Upper lobe of left lung (tissue), 6 donors: ENCODE measurements at regions not wholly inside any gene's neighbourhood (a gene's known extent, or its start where the extent isn't known, plus 50 kb on each side); places are given as distances from the start of the nearest gene placed in this dataset.
A peak's percentile ranks its signal among the peaks of the same experiment; 100 is the strongest.

ENCODE experiments used
- ATAC-seq, 2 donors: fragments of 200-7000 bp; cut with Tn5 transposase; one replicate each; pipeline ENCODE4 v1.9.1; 2022; ENCODE audit warnings: mild to moderate bottlenecking in 2 of 2, moderate library complexity in 2 of 2; ENCODE audit not compliant: low FRiP score in 2 of 2
- DNase-seq, 2 donors: peaks; one replicate each; pipeline ENCODE4 v3.0.0-alpha.2; 2019 to 2020
- H3K27ac ChIP-seq, 4 donors: fragments of 200-600 bp; sonication (generic); one replicate each; pipeline ENCODE4 v1.5.1; 2016 to 2019
- H3K27me3 ChIP-seq, 4 donors: fragments of 200-600 bp; sonication (generic); one replicate each; pipeline ENCODE4 v1.5.1; 2017 to 2019
- H3K36me3 ChIP-seq, 4 donors: fragments of 200-600 bp; sonication (generic); one replicate each; pipeline ENCODE4 v1.5.1; 2016 to 2019
- H3K4me1 ChIP-seq, 4 donors: fragments of 200-600 bp; sonication (generic); one replicate each; pipeline ENCODE4 v1.5.1; 2018 to 2019
- H3K4me3 ChIP-seq, 4 donors: fragments of 200-600 bp; sonication (generic); one replicate each; pipeline ENCODE4 v1.5.1; 2017 to 2019; ENCODE audit warnings: mild to moderate bottlenecking in 2 of 4, moderate library complexity in 1 of 4
- H3K9me3 ChIP-seq, 4 donors: fragments of 200-600 bp; sonication (generic); one replicate each; pipeline ENCODE4 v1.5.1; 2018 to 2019
- EP300 ChIP-seq, 4 donors: sonication (generic); formaldehyde crosslinking; IDR thresholded peaks; one replicate each; pipeline ENCODE4 v1.5.1; 2017; ENCODE audit warnings: antibody characterized with exemption in 4 of 4, control low read depth in 2 of 4
- POLR2A ChIP-seq, 4 donors: fragments of 450-650 bp; IDR thresholded peaks; one replicate each; pipeline ENCODE4 v1.5.1; 2016 to 2017; ENCODE audit warnings: antibody characterized with exemption in 4 of 4, mild to moderate bottlenecking in 2 of 4
- POLR2AphosphoS5 ChIP-seq, 2 donors: sonication (generic); formaldehyde crosslinking; IDR thresholded peaks; one replicate each; pipeline ENCODE4 v1.5.1; 2017; ENCODE audit warnings: antibody characterized with exemption in 2 of 2
- WGBS, 2 donors: methylation state at CpG; one replicate each; pipeline ENCODE4 v1.1.5; 2017 to 2018; 5-methylcytosine and 5-hydroxymethylcytosine counted together
- TF ChIP-seq, protein P1 (sequence below), 6 experiments: fragments of 450-650 bp in 4 of 6; fragments of 200-600 bp in 2 of 6; sonication (generic) in 2 of 6; IDR thresholded peaks; one replicate each; pipeline ENCODE4 v1.5.1; 2016 to 2019; ENCODE audit warnings: antibody characterized with exemption in 6 of 6
- donor health status: DM: no; HTN: no; CAD: no; lungs with moderate emphysema.
- donor health status: DM: no; HTN: yes; CAD: no; lungs with severe emphysema.

DNA sequence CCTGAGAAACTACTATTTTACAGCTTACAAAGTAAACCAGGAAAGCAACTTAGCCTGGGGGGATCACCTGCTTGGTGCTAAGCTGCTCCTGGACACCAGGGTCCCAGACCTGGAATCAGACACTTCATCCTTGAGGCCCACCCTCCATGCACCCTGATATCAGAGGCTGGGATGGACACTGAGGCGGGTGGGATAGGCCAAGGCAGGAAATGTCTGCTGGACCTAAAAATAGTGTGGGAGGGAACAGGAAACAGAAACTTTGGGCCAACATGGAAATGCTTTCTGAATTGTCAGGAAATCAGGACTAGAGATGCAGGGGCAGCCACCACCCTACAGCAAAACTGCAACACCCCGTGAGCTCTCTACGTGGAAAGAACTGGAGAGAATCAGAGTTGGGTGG, 101.5 kb upstream of the PODXL start:
- no peak overlapping the region for H3K4me3 ChIP-seq
- TF ChIP-seq EP300 (IDR thresholded peaks at IDR 0.05) (no peak), POLR2AphosphoS5 (IDR thresholded peaks at IDR 0.05) (peak in 1 of 2 donors; percentile 22)
- peak overlapping the region in 3 of 4 donors; percentile 38 to 46 (median 43) for H3K27ac ChIP-seq
- ATAC-seq = no peak
- H3K27me3 ChIP-seq = no peaks in the 10 kb centered on the region
- WGBS, 2 donors = 52 to 67% methylated on average over 3 of the region's 3 CpGs
- peaks cover 0 to 13% (median 0%) of the 10 kb centered on the region in 4 donors for H3K4me1 ChIP-seq
- no peak for DNase-seq
- no peaks in the 10 kb centered on the region for H3K9me3 ChIP-seq
- no peaks in the 10 kb centered on the region for H3K36me3 ChIP-seq

DNA sequence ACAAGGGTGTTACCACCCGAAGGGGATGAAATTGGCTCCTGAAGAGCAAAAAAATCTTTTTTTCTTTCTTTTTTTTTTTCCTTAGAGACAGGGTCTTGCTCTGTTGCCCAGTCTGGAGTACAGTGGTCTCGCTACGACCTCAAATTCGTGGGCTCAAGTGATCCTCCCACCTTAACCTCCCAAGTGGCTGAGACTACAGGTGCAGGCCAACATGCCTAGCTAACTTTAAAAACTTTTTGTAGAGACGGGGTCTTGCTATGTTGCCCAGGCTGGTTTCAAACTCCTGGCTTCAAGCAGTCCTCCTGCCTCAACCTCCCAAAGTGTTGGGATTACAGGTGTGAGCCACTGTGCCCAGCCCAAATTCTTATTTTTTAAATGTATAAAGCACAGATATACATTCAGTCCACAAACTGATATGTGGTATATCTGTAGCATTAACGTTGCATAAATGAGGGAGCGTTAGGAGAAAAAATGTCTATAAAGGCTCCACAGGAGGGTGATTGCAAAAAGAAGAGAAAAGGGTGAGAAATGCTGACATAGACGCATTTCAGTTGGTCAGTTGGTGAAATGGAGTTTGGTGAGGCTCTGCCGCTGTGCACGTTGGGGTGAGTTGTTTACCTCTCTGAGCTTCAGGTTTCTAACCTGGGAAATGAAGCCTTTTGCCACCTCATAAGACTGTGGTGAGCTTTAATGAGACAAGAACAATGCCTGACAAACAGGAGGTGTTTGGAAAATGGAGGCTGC, 100.7 kb upstream of the PODXL start:
- Histone ChIP-seq H3K4me3 (no peak overlapping the region), H3K9me3 (no peaks in the 10 kb centered on the region), H3K27ac (peak overlapping the region in 3 of 4 donors; percentile 38 to 46 (median 43)), H3K4me1 (peaks cover 0 to 13% (median 0%) of the 10 kb centered on the region in 4 donors), H3K36me3 (no peaks in the 10 kb centered on the region), H3K27me3 (no peaks in the 10 kb centered on the region)
- 87 to 88% methylated on average over 9 to 10 of the region's 10 CpGs for WGBS, 2 donors
- no peak for ATAC-seq
- TF ChIP-seq POLR2A (IDR thresholded peaks at IDR 0.05) (no peak), EP300 (IDR thresholded peaks at IDR 0.05) (no peak), POLR2AphosphoS5 (IDR thresholded peaks at IDR 0.05) (no peak)
- TF ChIP-seq, protein P1, sequence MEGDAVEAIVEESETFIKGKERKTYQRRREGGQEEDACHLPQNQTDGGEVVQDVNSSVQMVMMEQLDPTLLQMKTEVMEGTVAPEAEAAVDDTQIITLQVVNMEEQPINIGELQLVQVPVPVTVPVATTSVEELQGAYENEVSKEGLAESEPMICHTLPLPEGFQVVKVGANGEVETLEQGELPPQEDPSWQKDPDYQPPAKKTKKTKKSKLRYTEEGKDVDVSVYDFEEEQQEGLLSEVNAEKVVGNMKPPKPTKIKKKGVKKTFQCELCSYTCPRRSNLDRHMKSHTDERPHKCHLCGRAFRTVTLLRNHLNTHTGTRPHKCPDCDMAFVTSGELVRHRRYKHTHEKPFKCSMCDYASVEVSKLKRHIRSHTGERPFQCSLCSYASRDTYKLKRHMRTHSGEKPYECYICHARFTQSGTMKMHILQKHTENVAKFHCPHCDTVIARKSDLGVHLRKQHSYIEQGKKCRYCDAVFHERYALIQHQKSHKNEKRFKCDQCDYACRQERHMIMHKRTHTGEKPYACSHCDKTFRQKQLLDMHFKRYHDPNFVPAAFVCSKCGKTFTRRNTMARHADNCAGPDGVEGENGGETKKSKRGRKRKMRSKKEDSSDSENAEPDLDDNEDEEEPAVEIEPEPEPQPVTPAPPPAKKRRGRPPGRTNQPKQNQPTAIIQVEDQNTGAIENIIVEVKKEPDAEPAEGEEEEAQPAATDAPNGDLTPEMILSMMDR (IDR thresholded peaks at IDR 0.05) = no peak
- DNase-seq = no peak

DNA sequence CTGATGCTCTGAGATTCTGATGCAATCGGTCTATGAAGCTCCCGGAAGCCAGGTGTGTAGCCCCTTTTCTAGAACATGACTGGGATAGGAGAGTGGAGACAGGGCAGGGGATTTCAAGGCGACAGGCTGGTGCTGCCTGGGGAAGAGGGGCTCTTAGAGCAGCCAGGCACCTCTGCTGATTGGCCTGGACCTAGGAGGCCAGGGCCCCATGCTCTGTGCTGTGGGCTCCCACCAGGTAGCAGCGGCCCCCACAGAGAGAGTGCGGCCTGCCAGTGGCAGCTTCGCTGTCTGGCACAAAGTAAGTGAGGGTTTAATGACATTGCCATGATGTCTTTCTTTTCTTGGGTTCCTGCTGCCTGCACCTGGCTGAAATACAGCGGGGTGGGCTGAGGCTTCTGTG, 99.4 kb upstream of the PODXL start:
- H3K4me1 ChIP-seq = peaks cover 0 to 13% (median 0%) of the 10 kb centered on the region in 4 donors
- H3K27me3 ChIP-seq = no peaks in the 10 kb centered on the region
- TF ChIP-seq POLR2A (IDR thresholded peaks at IDR 0.05) = no peak
- no peak for TF ChIP-seq EP300 (IDR thresholded peaks at IDR 0.05)
- WGBS, 2 donors = 92 to 97% methylated on average over 6 to 7 of the region's 7 CpGs
- H3K9me3 ChIP-seq = no peaks in the 10 kb centered on the region
- no peak overlapping the region for H3K4me3 ChIP-seq
- no peak overlapping the region for H3K27ac ChIP-seq
- DNase-seq (no peak), ATAC-seq (no peak)
- H3K36me3 ChIP-seq = no peaks in the 10 kb centered on the region

DNA sequence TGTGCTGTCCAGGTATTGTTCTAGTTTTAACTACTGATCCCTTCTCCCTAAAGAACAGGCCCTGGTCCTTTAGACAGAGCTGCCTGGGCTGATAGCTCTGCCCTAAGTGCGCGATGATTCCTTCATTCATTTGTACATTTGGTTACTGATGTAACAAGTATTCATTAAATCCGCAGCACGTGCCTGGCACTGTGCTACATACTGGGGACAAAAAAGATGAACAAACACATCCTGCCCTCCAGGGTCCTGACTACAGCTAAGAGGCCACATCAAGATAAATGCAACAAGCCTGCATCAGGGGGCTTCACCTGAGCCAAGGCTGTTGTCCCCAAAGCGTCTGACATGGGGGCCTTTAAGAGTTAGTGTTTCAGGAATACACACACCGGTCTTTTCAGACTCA, 99.0 kb upstream of the PODXL start:
- H3K27me3 ChIP-seq = no peaks in the 10 kb centered on the region
- TF ChIP-seq POLR2AphosphoS5 (IDR thresholded peaks at IDR 0.05) (no peak), EP300 (IDR thresholded peaks at IDR 0.05) (no peak), POLR2A (IDR thresholded peaks at IDR 0.05) (no peak)
- TF ChIP-seq, protein P1 (IDR thresholded peaks at IDR 0.05) = no peak
- peaks cover 0 to 13% (median 0%) of the 10 kb centered on the region in 4 donors for H3K4me1 ChIP-seq
- WGBS, 2 donors = 86 to 92% methylated on average over 6 of the region's 6 CpGs
- no peak overlapping the region for H3K4me3 ChIP-seq
- no peak for ATAC-seq
- no peaks in the 10 kb centered on the region for H3K9me3 ChIP-seq
- DNase-seq = no peak
- H3K27ac ChIP-seq = no peak overlapping the region
- H3K36me3 ChIP-seq = no peaks in the 10 kb centered on the region

DNA sequence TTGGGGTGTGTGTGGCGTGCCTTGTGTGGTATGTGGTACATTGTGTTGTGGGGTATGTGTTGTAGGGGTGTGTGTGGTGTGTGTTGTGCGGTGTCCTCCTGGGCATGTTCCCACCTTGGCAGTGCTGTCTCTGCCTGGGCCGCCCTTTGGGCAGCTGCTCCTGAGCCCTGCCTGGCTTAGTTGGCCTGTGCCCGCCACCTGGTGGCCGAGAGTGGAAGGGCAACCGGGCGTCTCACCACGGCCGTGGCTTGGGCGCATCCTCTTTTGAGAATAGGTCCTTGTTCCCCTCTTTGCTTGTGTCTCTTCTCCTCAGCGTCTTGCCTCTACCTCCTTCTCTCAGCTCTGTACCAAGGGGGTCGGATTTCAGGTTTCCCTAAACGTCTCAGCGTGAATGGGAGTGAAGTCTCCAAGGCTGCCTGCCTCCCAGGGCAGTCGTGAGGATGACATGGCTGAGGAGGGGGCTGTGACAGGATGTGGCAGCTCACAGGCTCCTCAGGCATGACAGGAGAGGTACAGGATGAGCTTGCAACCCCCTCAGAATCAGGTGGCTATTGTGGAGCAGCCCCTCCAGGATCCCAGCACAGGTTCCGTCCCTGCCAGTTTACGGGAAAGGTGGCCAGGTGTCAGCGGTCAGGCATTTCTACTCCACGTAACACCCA, 98.4 kb upstream of the PODXL start:
- H3K36me3 ChIP-seq = no peaks in the 10 kb centered on the region
- peaks cover 0 to 13% (median 0%) of the 10 kb centered on the region in 4 donors for H3K4me1 ChIP-seq
- H3K27ac ChIP-seq = no peak overlapping the region
- no peak for TF ChIP-seq POLR2AphosphoS5 (IDR thresholded peaks at IDR 0.05)
- TF ChIP-seq, protein P1 (IDR thresholded peaks at IDR 0.05) = peak; percentile 90 to 98 (median 96)
- no peaks in the 10 kb centered on the region for H3K9me3 ChIP-seq
- DNase-seq (peak; percentile 82 to 96), ATAC-seq (peak; percentile 79 to 92)
- H3K4me3 ChIP-seq = no peak overlapping the region
- H3K27me3 ChIP-seq = no peaks in the 10 kb centered on the region
- whole genome bisulfite sequencing, 2 donors = 28 to 34% methylated on average over 15 to 19 of the region's 19 CpGs
